Body of pancreas (tissue), 4 donors: ENCODE measurements at regions not wholly inside any gene's neighbourhood (a gene's known extent, or its start where the extent isn't known, plus 50 kb on each side); places are given as distances from the start of the nearest gene placed in this dataset.

Source experiments
- CTCF ChIP-seq, 7 experiments: fragments of 450-650 bp in 4 of 7; fragments of 200-600 bp in 3 of 7; sonication (generic) in 3 of 7; IDR thresholded peaks; one replicate each; pipeline ENCODE4 v1.5.1; 2016 to 2019; ENCODE audit warnings: antibody characterized with exemption in 7 of 7
- POLR2A ChIP-seq, 3 donors: fragments of 450-650 bp; IDR thresholded peaks; one replicate each; pipeline ENCODE4 v1.6.1; 2016; ENCODE audit warnings: antibody characterized with exemption in 3 of 3, mild to moderate bottlenecking in 2 of 3

DNA sequence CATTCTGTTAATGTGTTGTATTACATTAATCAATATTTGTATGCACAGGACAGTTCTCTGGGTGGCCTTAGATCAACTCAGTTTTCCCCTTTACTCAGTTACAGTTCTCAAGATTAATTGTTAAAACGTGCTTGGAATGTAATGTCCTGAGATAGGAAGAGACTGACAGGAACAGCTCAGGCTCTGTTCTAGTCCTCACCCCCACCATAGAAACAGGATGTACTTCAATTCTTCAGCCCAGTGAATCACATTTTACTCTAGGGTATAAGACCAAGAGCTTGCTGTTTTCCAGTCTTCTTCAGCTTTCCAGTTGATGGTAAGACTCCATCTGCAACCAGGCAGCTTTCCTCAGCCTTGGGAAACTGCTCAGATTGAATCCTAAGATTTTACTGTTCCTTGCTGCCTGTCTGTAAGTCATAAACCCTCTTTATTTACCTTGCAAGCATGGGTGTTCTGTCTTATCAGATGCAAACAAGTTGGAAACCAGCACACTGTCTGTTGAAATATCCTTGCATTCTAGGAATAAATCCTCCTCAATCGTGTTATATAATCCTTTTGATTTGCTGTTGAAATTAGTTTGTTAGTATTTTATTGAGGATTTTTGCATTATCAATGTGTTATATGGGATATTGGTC lies 836.9 kb upstream of the PCDH9 start:
- no peak for TF ChIP-seq CTCF (IDR thresholded peaks at IDR 0.05)
- no peak for TF ChIP-seq POLR2A (IDR thresholded peaks at IDR 0.05)
